Endothelial cell of umbilical vein (primary cell): ENCODE measurements at regions not wholly inside any gene's neighbourhood (a gene's known extent, or its start where the extent isn't known, plus 50 kb on each side); places are given as distances from the start of the nearest gene placed in this dataset.

Experiments used
- BruUV-seq: library from RNA; stranded (reverse); fragments of 400-500 nt; replicated peaks from 2 replicates; lab custom pipeline; 2021; lab: Mats Ljungman, UMichigan
- CTCF ChIA-PET: fragments of 300-600, 350-600 bp; sonication (Branson Sonifier 250); formaldehyde crosslinking; loops from one replicate; lab custom pipeline; 2021; ENCODE audit warnings: antibody characterized with exemption, inconsistent platforms; lab: Charles Lee
- POLR2A ChIA-PET: fragments of 300-600, 350-600 bp; sonication (Branson Sonifier 250); formaldehyde crosslinking; loops from one replicate; lab custom pipeline; 2021; ENCODE audit warnings: antibody characterized with exemption, inconsistent platforms; lab: Charles Lee
- DNase-seq: peaks from one replicate; pipeline ENCODE4 v3.0.0-alpha.2; 2011; ENCODE audit warnings: low read depth, low spot score
- FAIRE-seq: peaks from 2 replicates; lab custom pipeline; 2011; peaks lifted over from hg19 to GRCh38; lab: Jason Lieb, UNC
- H2AFZ ChIP-seq: 2 replicates; pipeline ENCODE4 v1.6.0; 2012; ENCODE audit warnings: low read depth, low read length, control low read depth, inconsistent platforms
- H3K27ac ChIP-seq: 2 replicates; pipeline ENCODE4 v1.5.1; 2011; ENCODE audit warnings: low read depth, mild to moderate bottlenecking, control low read depth, low read length, moderate library complexity; ENCODE audit not compliant: insufficient read depth
- H3K27me3 ChIP-seq, 2 experiments: 2 replicates each; pipeline versions ENCODE4 v1.6.0 to v1.6.1; 2011; ENCODE audit warnings: low read length in 2 of 2, mixed read lengths in 1 of 2; ENCODE audit not compliant: control insufficient read depth in 2 of 2, insufficient read depth in 2 of 2
- H3K36me3 ChIP-seq, 2 experiments: 2 replicates in 1 of 2; 3 replicates in 1 of 2; pipeline ENCODE4 v1.5.1; 2011; ENCODE audit warnings: low read length in 2 of 2, mild to moderate bottlenecking in 1 of 2, moderate library complexity in 1 of 2; ENCODE audit not compliant: control insufficient read depth in 2 of 2, insufficient read depth in 2 of 2; ENCODE audit errors: extremely low read depth in 1 of 2
- H3K4me1 ChIP-seq: 3 replicates; pipeline ENCODE4 v1.5.1; 2011; ENCODE audit warnings: mild to moderate bottlenecking, low read length; ENCODE audit not compliant: control insufficient read depth, insufficient read depth; ENCODE audit errors: extremely low read depth
- H3K4me2 ChIP-seq: 2 replicates; pipeline ENCODE4 v1.6.1; 2011; ENCODE audit warnings: low read length, control low read depth, mixed read lengths; ENCODE audit not compliant: insufficient read depth
- H3K4me3 ChIP-seq, 3 experiments: fragments of 200-600 bp in 1 of 3; sonication (generic), shearing (Covaris generic) in 1 of 3; replicated peaks in 1 of 3; 2 replicates each; pipeline ENCODE4 v1.5.1; 2011 to 2016; ENCODE audit warnings: control low read depth in 3 of 3, low read length in 3 of 3, mild to moderate bottlenecking in 2 of 3, inconsistent platforms in 1 of 3, low read depth in 1 of 3, moderate library complexity in 1 of 3; ENCODE audit not compliant: insufficient read depth in 1 of 3
- H3K79me2 ChIP-seq: 2 replicates; pipeline ENCODE4 v1.6.0; 2012; ENCODE audit warnings: low read length, inconsistent platforms; ENCODE audit not compliant: control insufficient read depth, insufficient read depth
- H3K9ac ChIP-seq: replicated peaks from 2 replicates; pipeline ENCODE3; 2011; ENCODE audit warnings: low read length, control low read depth; ENCODE audit not compliant: insufficient read depth; ENCODE audit errors: extremely low read depth
- H3K9me1 ChIP-seq: replicated peaks from 3 replicates; pipeline ENCODE4 v1.6.0; 2011; ENCODE audit warnings: mild to moderate bottlenecking, low read length; ENCODE audit not compliant: control insufficient read depth, insufficient read depth; ENCODE audit errors: extremely low read depth
- H3K9me3 ChIP-seq: replicated peaks from 2 replicates; pipeline ENCODE4 v1.5.1; 2012; ENCODE audit warnings: low read length, inconsistent platforms; ENCODE audit not compliant: control insufficient read depth, insufficient read depth
- H4K20me1 ChIP-seq: replicated peaks from 2 replicates; pipeline ENCODE3; 2011; ENCODE audit warnings: mild to moderate bottlenecking, low read length; ENCODE audit not compliant: control insufficient read depth, insufficient read depth; ENCODE audit errors: extremely low read depth
- EZH2 ChIP-seq: IDR thresholded peaks from 2 replicates; pipeline ENCODE4 v1.6.1; 2012; ENCODE audit warnings: borderline replicate concordance, low read depth, mild to moderate bottlenecking, moderate library complexity, low read length, inconsistent platforms; ENCODE audit not compliant: severe bottlenecking
- FOS ChIP-seq: IDR thresholded peaks from 2 replicates; pipeline ENCODE4 v1.6.1; 2011; ENCODE audit warnings: mild to moderate bottlenecking, low read length, moderate library complexity, borderline replicate concordance; ENCODE audit not compliant: insufficient read depth
- GATA2 ChIP-seq: IDR thresholded peaks from 2 replicates; pipeline ENCODE4 v1.7.0; 2011; ENCODE audit warnings: low read depth, mild to moderate bottlenecking, moderate library complexity, mixed read lengths, low read length; ENCODE audit not compliant: insufficient read length, insufficient read depth
- JUN ChIP-seq: IDR thresholded peaks from 2 replicates; pipeline ENCODE4 v1.6.1; 2011; ENCODE audit warnings: borderline replicate concordance, low read depth; ENCODE audit not compliant: insufficient read length, insufficient read depth
- MYC ChIP-seq: IDR thresholded peaks from one replicate; pipeline ENCODE4 v1.6.1; 2011; ENCODE audit warnings: mild to moderate bottlenecking, low read depth, low read length
- POLR2A ChIP-seq: IDR thresholded peaks from 2 replicates; pipeline ENCODE4 v1.6.1; 2012; ENCODE audit warnings: low read depth, mild to moderate bottlenecking, control low read depth, low read length
- POLR2AphosphoS5 ChIP-seq: IDR thresholded peaks from 2 replicates; pipeline ENCODE4 v1.6.1; 2012; ENCODE audit warnings: low read depth, mild to moderate bottlenecking, control low read depth, low read length, moderate library complexity; ENCODE audit not compliant: insufficient read depth
- dilution Hi-C: fragments of 300-500 bp; cut with MboI; formaldehyde crosslinking; loops from one replicate; pipeline ENCODE4 v1.15.0; 2019; ENCODE audit warnings: low sequenced_read_pairs; ENCODE audit not compliant: extremely low pct_ligation_motif_present
- intact Hi-C: fragments of 100-400 bp; cut with micrococcal nuclease; formaldehyde crosslinking; loops from one replicate; pipeline ENCODE4 v1.10.0; 2022
- TF ChIP-seq, protein P1 (sequence below): IDR thresholded peaks from 2 replicates; pipeline ENCODE4 v1.6.1; 2011; ENCODE audit not compliant: insufficient read depth, insufficient read length
- TF ChIP-seq, protein P2 (sequence below), 2 donors: IDR thresholded peaks; 1 replicate in 1 of 2; 2 replicates in 1 of 2; pipeline ENCODE4 v1.5.1; 2011; ENCODE audit warnings: low read length in 2 of 2, mild to moderate bottlenecking in 2 of 2, moderate library complexity in 2 of 2, control low read depth in 1 of 2, inconsistent platforms in 1 of 2, low read depth in 1 of 2; ENCODE audit not compliant: insufficient read depth in 1 of 2; ENCODE audit errors: extremely low read depth in 1 of 2

- DNase-seq (no peak), FAIRE-seq (no peak)
- Histone ChIP-seq H3K27me3 (no peaks in the 10 kb centered on the region), H3K9me3 (no peaks in the 10 kb centered on the region), H3K79me2 (no peaks in the 10 kb centered on the region), H3K27ac (no peak overlapping the region), H3K4me2 (no peak overlapping the region), H3K9me1 (no peaks in the 10 kb centered on the region), H3K4me3 (no peak overlapping the region), H3K9ac (no peak overlapping the region), H3K36me3 (no peaks in the 10 kb centered on the region), H2AFZ (peak overlapping the region; percentile 54), H3K4me1 (peaks cover 3% of the 10 kb centered on the region), H4K20me1 (no peaks in the 10 kb centered on the region)
- CTCF ChIA-PET = interaction anchor here (1.1 kb wide), 2 partner anchors 18 to 114 kb away, joined by 3 read pairs; no protein-coding TSS in a partner anchor
- POLR2A ChIA-PET = no interaction called here
- dilution Hi-C loops (no loop called here), intact Hi-C loops (no loop called here)
- BruUV-seq = no TSS peak
- no peak for TF ChIP-seq GATA2
- TF ChIP-seq MYC = no peak
- TF ChIP-seq POLR2A = no peak
- no peak for TF ChIP-seq FOS
- TF ChIP-seq POLR2AphosphoS5 = no peak
- TF ChIP-seq JUN = no peak
- no peak for TF ChIP-seq EZH2
- TF ChIP-seq, protein P1, sequence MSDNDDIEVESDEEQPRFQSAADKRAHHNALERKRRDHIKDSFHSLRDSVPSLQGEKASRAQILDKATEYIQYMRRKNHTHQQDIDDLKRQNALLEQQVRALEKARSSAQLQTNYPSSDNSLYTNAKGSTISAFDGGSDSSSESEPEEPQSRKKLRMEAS = no peak
- TF ChIP-seq, protein P2, sequence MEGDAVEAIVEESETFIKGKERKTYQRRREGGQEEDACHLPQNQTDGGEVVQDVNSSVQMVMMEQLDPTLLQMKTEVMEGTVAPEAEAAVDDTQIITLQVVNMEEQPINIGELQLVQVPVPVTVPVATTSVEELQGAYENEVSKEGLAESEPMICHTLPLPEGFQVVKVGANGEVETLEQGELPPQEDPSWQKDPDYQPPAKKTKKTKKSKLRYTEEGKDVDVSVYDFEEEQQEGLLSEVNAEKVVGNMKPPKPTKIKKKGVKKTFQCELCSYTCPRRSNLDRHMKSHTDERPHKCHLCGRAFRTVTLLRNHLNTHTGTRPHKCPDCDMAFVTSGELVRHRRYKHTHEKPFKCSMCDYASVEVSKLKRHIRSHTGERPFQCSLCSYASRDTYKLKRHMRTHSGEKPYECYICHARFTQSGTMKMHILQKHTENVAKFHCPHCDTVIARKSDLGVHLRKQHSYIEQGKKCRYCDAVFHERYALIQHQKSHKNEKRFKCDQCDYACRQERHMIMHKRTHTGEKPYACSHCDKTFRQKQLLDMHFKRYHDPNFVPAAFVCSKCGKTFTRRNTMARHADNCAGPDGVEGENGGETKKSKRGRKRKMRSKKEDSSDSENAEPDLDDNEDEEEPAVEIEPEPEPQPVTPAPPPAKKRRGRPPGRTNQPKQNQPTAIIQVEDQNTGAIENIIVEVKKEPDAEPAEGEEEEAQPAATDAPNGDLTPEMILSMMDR (IDR thresholded peaks at IDR 0.05; ENCODE audit: extremely low read depth in 1 of 2, insufficient read depth in 1 of 2, low read depth in 1 of 2, low read length in 2 of 2) = no peak
These were observed 50.7 kb upstream of the TOX2 start for GRCh38 chr20:43863821-43864544.
